ENCODE measurements at regions not wholly inside any gene's neighbourhood (a gene's known extent, or its start where the extent isn't known, plus 50 kb on each side); places are given as distances from the start of the nearest gene placed in this dataset.
A peak's percentile ranks its signal among the peaks of the same experiment; 100 is the strongest.
"Not testable (repeated sequence)": the region's sequence is repeated elsewhere in the genome, so short reads cannot be mapped to it uniquely, and the experiment has no call there.

GRCh38 chr13:52324831-52325230 lies 81.1 kb downstream of the THSD1 start:
- not testable (repeated sequence) for DNase-seq

GRCh38 chr13:52319876-52320275 lies 86.1 kb downstream of the THSD1 start:
- DNase-seq, result no peak

- DNase-seq, result not testable (repeated sequence)
Observed at GRCh38 chr13:52309833-52310232, 96.1 kb downstream of the THSD1 start.

- DNase-seq, result not testable (repeated sequence)
Observed at GRCh38 chr13:52306336-52306735, 99.6 kb downstream of the THSD1 start.

- DNase-seq, result not testable (repeated sequence)
Observed at GRCh38 chr13:52303098-52303497, 102.9 kb downstream of the THSD1 start.

GRCh38 chr13:52302688-52303087 lies 103.3 kb downstream of the THSD1 start:
- DNase-seq, result not testable (repeated sequence)

GRCh38 chr13:52301810-52302400 lies 104.1 kb downstream of the THSD1 start:
- DNase-seq, result not testable (repeated sequence)

- DNase-seq, result not testable (repeated sequence)
Observed at GRCh38 chr13:52298079-52298661, 107.8 kb downstream of the THSD1 start.

GRCh38 chr13:52288891-52289290 lies 117.1 kb downstream of the THSD1 start:
- DNase-seq, result not testable (repeated sequence)

- DNase-seq, result not testable (repeated sequence)
Observed at GRCh38 chr13:52281387-52281786, 122.0 kb upstream of the NEK3 start.

GRCh38 chr13:52279408-52279807 lies 120.0 kb upstream of the NEK3 start:
- not testable (repeated sequence) for DNase-seq

GRCh38 chr13:52254299-52254698 lies 94.9 kb upstream of the NEK3 start:
- DNase-seq, result not testable (repeated sequence)

GRCh38 chr13:52240752-52241151 lies 81.4 kb upstream of the NEK3 start:
- DNase-seq, result not testable (repeated sequence)

- peak; percentile 70 for DNase-seq
Observed at GRCh38 chr13:52235900-52236595, 76.7 kb upstream of the NEK3 start.

GRCh38 chr13:52234928-52235327 lies 75.5 kb upstream of the NEK3 start:
- DNase-seq, result not testable (repeated sequence)

- DNase-seq, result not testable (repeated sequence)
Observed at GRCh38 chr13:52223063-52223462, 63.7 kb upstream of the NEK3 start.

GRCh38 chr13:52213920-52214319 lies 54.5 kb upstream of the NEK3 start:
- not testable (repeated sequence) for DNase-seq

GRCh38 chr13:52212886-52213285 lies 53.5 kb upstream of the NEK3 start:
- not testable (repeated sequence) for DNase-seq

- DNase-seq, result not testable (repeated sequence)
Observed at GRCh38 chr13:52211416-52211776, 52.0 kb upstream of the NEK3 start.

GRCh38 chr13:52210564-52211415 lies 51.4 kb upstream of the NEK3 start:
- not testable (repeated sequence) for DNase-seq
